CD4-positive, alpha-beta T cell treated with Interleukin-12 subunit alpha and Interleukin-12 subunit beta, for 1 hour (primary cell): ENCODE measurements at regions not wholly inside any gene's neighbourhood (a gene's known extent, or its start where the extent isn't known, plus 50 kb on each side); places are given as distances from the start of the nearest gene placed in this dataset.

Experiments used
- DNase-seq: peaks from one replicate; pipeline ENCODE4 v3.0.0-alpha.2; 2020

DNA sequence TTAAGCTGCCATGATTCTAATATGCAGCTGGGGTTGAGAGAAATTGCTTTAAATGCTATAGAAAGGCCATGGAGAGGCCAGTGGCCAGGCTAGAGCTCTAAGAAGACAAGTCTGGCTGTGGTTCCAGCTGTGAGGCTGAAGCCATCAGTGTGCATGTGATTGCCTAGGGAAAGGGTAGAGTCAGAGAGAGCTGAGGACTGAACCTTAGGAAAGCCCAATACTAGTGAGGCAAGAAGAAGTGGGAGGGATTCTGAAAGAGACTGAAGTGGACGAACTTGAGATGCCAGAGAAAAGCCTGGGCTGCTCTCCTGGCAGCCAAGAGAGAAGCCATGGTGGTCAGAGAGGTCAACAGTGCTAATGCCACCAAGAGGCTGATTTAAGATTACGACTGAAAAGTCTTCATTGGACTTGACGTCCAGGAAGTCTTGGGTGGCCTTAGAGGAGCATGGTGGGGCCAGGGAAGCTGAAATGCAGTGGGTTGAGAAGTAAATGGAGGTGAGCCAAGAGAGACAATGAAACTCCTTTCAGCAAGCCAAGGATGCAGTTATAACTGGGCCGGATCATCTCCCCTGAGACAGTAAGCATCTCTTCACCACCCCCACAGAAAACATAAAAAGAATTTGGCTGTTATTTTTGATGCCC, 133.2 kb downstream of the TMEM174 start:
- DNase-seq, result no peak

DNA sequence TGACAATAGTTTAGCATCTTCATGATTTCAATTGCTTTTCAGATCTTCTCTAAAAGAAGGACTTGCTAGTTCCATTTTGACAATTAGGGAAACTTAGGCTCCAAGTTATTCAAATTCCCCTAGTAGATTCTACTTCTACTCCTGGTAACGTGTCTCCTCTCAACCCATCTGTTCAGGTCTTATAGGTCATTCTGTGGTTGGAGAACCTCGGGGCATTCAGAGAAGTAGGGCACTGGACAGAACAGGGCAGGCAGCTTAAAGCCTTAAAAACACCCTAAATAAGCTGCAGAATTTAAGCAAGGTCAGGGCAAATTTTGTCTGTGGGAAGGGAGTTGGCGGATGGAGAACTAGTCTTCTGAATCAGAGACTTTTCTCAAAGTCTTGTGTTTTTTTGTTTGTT, 132.4 kb downstream of the TMEM174 start:
- no peak for DNase-seq

DNA sequence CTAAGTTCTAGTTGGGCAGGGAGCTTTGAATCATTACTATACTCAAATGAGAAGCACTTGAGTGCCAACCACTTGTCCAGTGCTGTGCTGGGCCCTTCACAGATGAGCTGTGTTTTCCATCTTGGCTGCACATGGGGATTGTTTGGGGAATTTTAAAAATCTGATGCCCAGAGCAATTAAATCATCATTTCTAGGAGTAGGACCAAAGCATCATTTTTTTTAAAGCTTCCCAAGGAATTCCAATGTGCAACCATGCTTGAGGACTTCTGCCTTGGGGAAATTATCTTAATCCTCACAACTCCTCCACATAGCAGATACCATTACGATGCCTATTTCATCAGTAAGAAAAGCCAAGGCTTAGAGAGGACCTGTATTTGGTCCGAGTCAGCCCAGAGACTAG, 131.4 kb downstream of the TMEM174 start:
- DNase-seq, result no peak

DNA sequence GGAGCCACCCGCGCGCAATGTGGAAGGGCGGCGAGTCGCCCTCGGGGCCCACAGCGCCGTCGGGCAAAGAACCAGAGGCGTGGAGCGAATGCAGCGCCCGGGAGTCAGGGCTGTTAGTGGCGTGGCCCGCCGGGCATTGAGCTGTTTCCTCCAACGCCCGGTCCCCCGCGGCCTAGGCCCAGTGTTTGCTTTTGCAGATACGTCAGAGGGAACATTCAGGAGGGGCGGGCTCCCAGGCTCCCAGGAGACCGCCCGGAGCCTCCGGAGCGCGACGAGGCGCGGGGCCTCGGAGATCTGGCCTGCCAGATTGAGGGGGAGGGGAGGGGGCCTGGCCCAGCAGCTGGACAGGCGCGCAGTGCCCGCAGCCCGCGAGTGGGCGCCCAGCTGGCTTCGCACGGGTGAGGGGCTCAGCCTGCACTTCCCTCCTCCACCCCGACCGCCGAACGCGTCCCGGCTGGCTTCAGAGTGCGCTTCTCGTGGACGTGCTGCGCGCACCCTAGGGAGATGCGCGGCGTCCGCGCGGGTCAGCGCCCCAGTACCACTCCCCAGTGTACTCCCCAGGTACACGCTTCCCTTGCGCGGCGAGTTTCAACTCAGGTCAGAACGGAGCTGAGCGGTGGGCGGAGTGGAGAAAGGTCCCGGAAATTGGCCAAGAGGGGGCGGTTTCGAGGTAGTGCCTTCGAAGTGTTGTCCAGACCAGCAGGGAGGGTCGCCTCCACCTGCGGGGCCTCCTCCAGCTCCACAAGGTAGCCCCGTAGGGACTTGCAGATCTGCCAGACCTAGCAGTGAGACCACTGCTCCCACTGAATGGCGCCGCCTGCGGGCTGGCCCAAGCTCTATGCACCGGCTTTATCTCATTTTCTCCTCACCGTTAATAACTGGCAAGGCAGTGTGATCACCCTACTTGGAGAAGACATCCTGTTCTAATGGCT, 130.4 kb downstream of the TMEM174 start:
- DNase-seq, result no peak

DNA sequence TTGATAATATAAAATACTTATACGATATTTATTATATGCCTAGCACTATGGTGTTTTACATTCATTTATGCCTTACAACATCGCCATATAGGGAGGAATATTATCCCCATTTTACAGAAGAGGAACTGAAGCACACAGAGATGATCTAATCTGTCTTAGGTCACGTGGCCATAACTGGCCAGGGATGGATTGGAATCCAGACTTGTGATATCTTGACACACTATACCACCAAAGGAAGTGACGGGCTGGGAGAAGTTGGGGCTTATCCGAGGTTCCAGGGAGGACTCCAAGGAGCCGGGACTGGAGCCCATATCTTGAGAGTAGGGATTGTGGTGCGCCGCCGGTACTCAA, 129.8 kb downstream of the TMEM174 start:
- DNase-seq, result no peak

DNA sequence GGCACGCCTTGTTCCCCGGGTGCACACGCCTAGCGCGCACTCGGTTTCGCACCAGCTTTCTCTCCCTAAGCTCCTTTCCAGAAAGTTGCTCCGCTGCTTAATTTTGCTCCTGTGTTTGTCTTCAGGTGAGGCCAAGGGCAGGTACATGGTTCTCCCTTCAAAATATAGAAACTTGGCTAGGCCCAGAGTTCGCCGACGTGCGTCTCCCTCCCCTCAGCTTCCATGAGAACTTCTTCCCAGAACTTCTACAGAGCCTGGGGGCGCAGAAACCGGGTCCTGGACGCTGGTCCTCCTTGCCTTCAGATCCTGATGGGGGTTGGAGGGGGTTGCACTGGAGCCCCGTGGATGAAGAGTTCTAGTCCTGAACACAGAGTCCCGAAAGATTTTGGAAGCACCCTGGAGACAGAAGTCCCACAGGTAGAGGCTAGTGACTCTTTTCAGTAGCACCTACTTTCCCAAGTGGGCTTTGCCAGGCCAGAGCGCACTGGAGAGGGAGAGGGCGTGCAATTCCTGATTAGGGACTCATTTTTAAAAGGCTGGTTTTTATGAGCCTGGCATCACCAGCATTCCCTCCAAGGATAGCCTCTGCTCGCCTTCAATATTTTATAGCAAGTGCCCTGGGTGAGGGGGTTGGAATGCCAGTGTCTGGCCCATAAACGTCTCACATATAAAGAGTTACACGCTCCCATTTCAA, 128.4 kb downstream of the TMEM174 start:
- DNase-seq, result no peak

DNA sequence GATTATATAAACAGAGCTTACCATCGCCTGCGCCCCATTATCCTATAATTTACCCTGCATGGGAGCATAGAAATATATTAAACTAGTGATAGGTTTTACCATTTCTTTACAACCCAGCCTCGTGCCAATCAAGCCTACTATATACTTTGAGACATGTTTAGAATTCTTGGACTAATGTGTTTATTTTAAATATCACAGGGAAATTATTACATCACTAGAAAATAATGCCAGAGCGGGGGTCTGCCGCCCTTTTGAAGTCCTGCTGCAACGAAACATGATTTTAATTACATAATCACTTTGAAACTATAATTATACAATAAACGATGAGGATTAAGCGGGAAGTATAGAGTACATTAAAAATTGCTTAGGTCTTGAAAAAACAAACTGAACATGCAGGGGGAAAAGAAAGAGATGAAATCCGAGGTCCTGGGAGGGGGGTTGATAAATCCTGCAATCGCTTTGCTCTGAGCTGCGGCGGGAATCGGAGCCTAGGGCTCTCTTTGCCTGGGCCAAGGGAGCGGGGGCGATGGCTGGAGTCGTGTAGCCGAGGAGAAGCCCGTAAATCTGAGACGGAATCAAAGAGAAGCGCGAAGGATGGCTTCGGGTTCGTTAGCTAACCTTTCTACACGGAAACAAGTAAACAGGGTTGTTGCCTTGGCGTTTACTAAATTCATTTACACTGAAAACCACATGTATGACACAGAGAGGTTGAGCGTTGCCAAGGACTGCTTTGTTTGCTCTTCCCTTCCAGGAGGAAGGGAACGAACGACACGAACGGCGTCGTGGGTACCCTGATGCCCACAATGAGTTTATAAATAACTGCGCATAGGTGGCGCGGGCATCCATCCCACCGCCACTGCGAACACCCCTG, 127.6 kb downstream of the TMEM174 start:
- no peak for DNase-seq

DNA sequence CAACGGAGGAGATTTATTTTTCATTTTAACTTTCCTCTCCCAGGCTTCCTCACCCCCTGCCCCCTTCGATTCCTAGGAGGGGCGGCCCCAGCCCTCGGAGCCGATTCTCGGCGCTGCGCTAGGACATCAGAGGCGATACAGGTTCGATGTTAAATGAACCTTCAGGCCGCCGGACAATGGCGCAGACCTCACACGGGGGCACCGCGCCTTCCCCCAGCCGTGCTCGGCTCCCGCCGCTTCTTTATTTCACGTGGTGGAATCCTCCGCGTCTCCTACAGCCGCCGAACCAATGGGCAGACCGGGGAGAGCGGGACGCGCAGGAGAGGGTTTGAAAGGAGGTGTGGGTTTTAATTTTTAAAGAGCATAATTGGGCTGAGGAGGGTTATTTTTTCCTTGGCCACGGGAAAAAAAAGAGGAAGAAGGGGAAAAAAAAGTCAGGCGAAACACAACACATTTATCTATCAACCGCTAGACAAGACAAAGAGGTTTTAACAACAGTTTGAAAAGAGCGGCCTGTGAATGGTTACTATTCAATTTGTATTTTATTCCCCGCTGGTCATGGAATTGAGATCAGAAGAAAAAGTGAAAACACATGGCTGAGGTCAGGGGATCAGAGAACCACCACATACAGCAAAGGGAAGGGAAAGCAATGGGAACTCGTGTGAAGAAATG, 126.8 kb downstream of the TMEM174 start:
- no peak for DNase-seq

DNA sequence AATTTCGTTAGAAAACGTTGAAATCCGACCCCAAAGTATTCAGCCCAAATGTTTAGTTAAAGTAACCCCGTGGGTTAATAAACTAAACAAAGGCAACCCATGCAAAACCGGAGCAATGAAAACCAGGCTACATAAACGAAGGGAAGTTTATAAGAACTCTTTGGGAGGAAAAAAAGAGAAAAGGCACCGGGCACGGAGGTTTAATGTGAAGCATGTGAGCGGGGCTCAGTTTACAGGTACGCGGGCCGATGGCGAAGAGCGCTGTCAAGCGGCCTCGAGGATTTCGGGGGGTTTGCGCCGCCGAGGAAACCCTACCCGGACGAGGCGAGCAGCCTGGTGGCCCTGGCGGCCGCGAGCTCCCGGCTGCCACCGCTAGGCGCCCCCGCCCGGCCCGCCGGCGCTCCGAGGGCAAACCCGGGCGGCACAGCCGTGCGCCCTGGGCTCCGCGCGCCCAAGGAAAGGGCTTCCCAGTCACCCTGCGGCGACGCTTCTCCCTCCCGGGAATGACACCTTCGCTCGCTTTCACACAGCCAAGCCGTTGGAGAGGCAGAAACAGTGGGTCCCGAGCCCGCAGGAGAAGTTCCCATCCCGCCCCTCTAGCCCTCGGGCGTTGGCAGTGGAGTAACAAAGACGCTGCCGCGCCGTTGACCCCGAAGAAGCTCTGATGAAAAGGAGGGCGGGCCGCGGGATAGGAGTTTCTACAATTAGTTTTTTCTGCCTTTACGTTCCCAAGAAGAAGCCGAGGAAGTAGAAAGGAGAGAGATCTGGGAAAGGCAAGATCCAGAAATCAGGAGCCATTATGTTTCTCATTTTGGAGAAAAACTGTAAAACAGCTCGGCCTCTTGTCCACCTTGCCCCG, 126.0 kb downstream of the TMEM174 start:
- DNase-seq, result no peak

DNA sequence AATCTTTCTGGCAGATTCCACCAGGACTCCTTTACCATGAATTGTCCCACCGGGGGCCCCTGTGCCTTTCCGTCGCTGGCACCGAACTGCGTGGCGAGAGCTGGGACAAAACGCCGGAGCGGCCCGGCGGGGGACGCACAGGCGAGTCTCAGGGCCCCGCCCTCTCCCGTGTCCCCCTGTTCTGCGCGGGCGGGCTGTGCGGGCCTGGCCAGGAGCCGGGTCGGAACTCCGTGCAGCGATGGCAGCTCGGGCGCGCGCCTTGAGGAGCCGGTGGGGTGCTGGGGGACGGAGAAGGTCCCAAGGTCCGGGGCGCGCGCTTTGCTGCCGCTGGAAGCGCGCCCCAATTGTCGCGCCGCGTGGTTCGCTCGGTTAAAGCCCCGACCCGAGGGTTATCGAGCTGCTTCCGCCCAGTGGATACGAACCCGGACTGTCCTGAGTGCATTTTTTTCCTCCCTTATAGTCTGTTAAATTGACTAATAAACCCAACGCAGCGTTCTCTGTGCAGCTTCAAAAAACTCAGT, 125.3 kb downstream of the TMEM174 start:
- no peak for DNase-seq

DNA sequence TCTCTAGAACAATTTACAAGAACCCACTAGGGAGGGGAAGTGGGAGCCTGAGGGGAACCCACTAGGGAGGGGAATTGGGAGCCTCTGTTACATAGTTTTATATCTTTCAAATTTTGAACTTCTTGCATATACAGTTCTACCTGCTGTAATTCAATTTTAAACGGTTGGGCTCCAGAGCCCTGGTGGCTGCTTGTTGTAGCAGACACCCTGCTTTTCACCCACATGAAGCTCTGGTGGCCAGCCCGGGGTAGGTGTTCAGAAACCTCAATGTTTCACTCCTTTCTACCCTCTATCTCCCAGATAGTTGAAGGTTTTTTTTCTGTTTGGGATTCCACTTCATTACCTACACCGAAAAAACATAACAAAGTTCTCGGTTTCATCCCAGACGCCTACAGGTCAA, 124.4 kb downstream of the TMEM174 start:
- no peak for DNase-seq

DNA sequence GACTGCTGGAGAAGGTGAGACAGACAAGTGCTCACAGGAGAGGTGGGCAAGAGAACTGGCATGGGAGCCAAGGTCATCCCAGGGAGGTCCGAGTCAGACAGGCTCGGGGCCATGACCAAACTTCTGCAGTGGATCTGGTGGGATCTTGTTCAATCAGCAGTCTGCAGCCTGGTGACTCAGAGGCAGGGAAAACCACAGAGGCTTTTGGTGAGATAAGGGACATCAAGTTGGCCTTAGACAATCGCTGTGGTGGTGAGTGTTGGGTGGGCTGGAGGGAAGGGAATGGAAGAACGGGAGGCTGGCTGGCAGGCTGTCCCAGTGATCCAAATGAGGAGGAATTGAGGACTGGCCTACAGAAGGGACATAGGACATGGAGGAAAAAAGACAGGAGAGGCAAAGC, 123.8 kb downstream of the TMEM174 start:
- no peak for DNase-seq

DNA sequence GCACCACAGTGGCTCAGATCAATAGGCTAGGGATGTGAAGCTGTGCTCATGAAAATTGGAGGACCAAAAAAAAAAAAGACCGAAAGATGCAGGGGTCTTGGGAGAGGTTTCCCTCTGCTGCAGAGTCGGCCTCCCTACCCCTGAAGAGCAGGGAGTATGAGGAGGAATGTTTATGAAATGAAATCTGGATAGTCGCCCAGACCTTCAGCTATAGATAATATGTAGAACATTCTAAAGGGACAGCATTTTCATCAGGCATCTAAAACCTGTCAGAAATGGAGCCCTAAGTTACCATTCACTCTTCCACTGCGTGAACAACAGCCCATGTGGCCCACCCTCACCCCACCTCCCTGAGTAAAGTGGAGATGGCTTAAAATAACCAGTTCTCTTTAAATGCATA, 122.9 kb downstream of the TMEM174 start:
- DNase-seq, result no peak

DNA sequence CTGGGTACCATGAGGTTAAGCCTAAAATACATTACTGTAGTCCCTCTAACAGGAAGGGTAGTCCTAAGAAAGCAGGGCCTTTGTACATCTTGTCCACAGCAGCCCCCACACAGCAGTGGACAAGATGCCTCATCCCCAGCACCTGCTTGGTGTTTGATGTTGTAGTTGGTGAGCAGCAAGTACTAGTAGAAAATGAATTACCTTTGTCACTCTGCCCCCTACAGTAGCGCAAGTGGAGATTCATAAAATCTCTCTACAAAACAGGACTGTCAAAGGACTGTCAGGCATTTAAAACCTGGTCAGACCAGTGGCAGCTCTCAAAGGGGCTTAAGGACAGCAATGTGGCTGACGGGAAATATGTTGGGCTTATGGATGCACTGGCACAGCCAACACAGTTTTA, 122.5 kb downstream of the TMEM174 start:
- DNase-seq, result no peak

DNA sequence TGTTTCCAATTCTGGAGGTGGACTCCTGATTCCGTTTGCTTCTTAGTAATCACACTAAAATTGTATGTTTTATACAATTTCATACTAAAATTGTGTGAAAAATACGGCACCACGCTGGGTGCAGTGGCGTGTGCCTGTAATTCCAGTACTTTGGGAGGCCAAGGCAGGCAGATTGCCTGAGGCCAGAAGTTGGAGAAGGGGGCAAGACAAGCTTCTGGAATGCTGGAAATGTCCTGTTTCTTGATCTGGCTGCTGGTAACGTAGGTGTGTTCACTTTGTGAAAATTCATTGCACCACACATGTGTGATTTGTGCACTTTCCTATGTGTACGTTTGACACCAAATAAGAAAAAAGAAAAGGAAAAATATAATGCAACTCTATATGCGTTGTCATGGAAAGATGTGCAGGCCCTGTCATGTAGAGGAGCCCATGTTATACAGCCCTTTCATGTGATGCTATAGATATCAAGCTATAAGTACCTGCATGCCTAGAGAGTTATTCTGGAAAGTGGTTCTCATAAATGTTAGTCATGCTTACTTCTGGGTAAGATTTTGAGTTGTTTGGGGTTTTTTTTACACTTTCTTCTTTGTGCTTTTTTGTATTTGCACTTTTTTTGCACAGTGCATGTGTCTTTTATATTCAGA, 119.9 kb downstream of the TMEM174 start:
- no peak for DNase-seq

DNA sequence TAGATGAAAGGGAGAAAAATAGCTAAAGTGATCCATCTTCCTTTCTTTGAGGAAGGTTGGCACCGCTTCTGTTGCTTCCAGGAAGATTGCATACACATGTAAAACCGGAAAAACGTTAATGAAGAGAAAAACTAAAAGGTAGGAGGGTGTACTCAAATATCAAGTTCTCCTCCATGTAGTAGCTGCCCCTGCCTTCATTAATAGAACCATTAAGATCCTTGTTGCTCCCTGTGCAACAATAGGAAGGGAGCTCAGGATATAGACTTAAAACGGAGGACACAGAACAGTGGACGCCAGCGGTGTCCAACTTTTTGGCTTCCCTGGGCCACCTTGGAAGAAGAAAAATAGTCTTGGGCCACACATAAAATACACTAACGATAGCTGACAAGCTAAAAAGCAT, 118.9 kb downstream of the TMEM174 start:
- DNase-seq, result no peak

DNA sequence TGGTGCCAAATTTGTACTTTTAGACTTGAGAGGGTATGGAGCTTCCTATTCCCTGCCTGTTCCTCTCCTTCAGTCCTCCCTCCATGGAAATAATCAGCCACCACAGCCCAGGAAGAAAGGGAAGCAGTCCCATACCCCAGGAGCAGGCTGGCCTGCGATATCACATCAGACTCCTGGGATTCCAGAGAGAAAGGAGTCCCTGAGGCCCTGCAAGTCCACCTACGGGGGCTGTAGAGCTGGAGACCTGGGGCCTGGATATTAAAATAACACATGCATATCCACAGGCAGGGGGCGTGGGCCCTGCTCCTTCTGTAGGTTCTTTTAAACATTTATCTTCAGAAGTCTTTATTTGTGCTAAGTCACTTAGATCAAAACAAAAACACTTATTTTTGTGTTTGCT, 117.2 kb downstream of the TMEM174 start:
- no peak for DNase-seq

DNA sequence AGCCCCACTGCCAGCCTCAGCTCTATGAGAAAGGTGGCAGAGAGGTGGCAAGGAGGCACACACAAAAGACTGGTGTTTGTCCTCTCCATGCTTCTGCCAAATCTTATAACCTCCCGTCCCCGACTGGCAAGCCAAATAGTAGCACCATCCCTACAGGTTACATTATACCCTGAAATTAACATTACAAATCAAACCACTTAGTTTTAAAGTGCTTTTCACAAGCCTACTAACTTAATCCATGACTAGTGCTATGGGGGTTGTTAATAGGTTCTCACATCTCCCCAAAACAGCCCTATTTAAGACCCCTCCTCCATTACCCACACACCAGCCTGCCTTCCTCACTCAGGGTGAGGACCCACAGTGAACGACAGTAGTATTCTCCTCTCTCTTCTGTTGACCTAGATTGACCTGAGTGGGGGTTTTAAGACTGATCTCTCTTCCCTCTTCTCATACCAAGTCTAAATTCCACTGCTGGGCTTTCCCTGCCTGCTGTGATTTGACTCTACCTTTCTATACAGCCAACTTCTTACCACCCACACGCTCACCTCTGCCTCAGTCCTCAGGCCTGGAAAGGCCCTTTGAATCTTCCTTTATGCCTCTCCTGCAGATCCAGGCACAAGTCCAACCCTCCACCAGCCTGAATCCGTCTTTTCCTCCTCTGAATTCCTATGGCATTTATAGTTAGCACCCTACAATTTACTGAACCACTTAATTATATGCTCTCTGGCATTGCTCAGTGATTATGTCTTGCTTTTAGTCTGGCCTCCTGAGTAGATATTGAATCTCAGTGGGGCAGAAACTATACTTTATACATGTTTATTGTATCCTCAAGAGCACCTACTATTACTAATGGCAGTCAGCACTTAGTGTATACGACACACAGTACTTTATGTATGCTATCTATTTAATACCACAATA, 116.1 kb downstream of the TMEM174 start:
- no peak for DNase-seq

DNA sequence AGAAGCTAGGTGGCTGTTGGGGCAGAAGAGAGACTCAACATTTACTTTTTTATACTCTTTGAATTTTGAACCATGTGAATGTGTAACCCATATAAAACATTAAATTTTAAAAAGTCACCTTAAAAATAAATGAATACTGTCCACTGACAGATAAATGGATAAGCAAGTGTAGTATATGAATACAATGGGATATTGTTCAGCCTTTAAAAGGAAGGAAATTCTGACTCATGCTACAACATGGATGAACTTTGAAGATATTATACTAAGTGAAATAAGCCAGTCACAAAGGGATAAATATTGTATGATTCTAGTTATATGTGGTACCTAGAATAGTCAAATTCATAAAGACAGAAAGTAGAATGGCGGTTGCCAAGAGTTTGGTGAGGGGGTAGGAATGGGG, 113.9 kb downstream of the TMEM174 start:
- DNase-seq, result no peak

DNA sequence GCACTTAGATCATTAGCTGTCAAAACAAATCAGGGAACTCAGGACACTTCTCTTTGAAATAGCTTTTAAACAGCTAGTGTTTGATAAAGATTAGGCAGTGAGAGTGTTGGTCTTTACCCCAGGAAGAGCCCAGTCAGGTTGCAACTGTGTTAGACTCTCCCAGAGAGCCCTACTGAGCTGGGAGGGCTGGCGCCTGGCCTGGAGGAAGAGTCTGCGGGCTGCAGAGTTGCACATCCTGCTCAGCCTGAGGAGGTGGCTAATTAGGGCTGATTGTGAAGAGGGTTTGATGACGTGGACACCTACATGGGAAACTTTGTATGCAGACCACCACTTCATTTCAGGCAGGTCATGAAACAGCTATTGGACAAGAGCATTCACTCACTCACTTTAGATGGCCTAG, 112.0 kb downstream of the TMEM174 start:
- DNase-seq, result no peak
